ENCODE measurements at regions not wholly inside any gene's neighbourhood (a gene's known extent, or its start where the extent isn't known, plus 50 kb on each side); places are given as distances from the start of the nearest gene placed in this dataset.

DNA sequence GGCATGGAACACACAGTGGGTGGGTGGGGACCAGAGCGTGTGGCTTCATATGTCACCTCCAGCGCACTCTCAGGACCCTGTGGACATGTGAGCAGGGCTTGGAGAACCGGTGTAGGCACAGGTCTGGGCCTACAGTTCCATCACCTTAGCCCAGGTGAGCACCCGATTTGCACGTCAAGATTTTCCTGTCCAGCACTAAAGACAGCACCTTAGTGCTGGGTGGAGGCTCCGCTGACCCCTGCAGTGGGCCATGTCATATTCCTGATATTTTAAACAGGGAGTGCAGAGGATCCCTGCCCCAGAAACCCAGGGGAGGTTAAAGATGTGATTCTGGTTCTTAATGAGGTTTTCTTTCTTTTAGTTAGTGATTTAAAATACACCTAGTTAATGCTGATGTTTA lies 356.0 kb upstream of the IRX4 start:
- intact Hi-C loops (cut with DNase I; ENCODE audit: low total_unique reads) = no loop called here
- TF ChIP-seq, protein P1, sequence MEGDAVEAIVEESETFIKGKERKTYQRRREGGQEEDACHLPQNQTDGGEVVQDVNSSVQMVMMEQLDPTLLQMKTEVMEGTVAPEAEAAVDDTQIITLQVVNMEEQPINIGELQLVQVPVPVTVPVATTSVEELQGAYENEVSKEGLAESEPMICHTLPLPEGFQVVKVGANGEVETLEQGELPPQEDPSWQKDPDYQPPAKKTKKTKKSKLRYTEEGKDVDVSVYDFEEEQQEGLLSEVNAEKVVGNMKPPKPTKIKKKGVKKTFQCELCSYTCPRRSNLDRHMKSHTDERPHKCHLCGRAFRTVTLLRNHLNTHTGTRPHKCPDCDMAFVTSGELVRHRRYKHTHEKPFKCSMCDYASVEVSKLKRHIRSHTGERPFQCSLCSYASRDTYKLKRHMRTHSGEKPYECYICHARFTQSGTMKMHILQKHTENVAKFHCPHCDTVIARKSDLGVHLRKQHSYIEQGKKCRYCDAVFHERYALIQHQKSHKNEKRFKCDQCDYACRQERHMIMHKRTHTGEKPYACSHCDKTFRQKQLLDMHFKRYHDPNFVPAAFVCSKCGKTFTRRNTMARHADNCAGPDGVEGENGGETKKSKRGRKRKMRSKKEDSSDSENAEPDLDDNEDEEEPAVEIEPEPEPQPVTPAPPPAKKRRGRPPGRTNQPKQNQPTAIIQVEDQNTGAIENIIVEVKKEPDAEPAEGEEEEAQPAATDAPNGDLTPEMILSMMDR (IDR thresholded peaks at IDR 0.05) = no peak
- no peak for TF ChIP-seq POLR2A (IDR thresholded peaks at IDR 0.05)
- no peak overlapping the region for H3K4me3 ChIP-seq (ENCODE audit: low read depth, poor library complexity, severe bottlenecking)
- 89 to 90% methylated on average over 6 of the region's 6 CpGs for WGBS, 2 donors
- no peak for DNase-seq (ENCODE audit: low spot score in 2 of 2)

DNA sequence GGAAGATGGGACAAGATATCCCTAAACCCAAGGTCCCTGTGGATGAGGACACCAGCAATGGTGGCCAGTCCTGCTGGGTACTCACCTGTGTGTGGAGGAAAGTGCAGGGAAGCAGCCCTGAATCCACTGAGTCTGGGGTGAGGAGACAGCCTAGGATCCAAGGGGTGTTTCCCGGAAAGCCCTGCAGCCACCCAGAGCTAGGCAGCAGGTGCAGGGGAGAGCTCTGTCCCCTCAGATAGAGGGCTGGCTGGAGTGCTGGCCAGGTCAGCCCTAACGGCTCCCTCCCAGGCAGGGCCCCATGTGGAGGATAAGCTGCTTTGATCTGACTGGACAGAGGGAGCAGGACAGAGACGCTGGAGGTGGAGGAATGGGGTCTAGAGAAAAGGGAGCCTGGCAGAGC lies 344.7 kb upstream of the IRX4 start:
- no peak for TF ChIP-seq POLR2A (IDR thresholded peaks at IDR 0.05)
- TF ChIP-seq, protein P1 (IDR thresholded peaks at IDR 0.05) = no peak
- WGBS, 2 donors = 49 to 71% methylated on average over 3 of the region's 3 CpGs
- no peak overlapping the region for H3K4me3 ChIP-seq (ENCODE audit: low read depth, poor library complexity, severe bottlenecking)
- intact Hi-C loops (cut with DNase I; ENCODE audit: low total_unique reads) = no loop called here
- DNase-seq (ENCODE audit: low spot score in 2 of 2) = no peak

DNA sequence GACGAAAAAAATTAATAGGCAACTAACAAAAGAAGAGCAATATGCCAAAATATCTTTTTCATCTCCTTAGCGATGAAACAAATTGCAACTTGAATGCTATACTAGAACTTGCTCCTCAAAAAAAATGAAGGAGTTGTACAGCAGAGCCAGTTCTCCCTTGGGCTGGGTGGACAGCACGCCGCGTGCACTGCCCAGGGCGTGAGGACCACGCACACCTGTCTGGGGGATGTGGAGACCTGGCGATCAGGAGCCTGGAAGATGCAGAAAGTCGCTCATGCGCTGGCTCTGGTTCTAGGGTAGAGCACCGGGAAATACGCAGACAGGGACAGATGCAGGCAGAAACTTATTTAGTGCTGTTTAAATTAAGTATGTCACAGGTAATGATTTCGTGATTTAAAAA lies 342.0 kb upstream of the IRX4 start:
- TF ChIP-seq POLR2A (IDR thresholded peaks at IDR 0.05) = no peak
- TF ChIP-seq, protein P1 (IDR thresholded peaks at IDR 0.05) = no peak
- DNase-seq (ENCODE audit: low spot score in 2 of 2) = no peak
- WGBS, 2 donors = 92% methylated on average over 13 of the region's 13 CpGs
- H3K4me3 ChIP-seq (ENCODE audit: low read depth, poor library complexity, severe bottlenecking) = no peak overlapping the region
- intact Hi-C loops (cut with DNase I; ENCODE audit: low total_unique reads) = no loop called here

DNA sequence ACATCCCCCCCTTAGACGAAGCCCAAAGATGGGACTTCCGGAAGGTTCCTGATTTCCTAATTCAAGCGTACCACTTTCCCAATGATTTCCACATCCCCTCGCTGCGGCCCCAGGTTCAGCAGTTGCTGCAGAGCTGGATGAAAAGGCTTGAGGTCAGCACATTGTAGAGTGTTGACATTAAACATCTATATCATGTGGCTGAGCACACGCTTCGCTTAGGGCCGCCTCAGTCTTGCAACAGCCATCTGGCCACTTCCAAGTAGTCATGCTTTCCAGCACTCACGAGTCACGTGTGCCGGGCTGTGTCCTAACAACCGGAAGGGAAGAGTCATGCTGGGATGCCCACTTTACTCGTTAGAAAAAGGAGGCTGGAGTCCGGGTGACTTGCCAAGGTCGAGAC lies 340.6 kb upstream of the IRX4 start:
- WGBS, 2 donors = 64 to 69% methylated on average over 15 of the region's 15 CpGs
- intact Hi-C loops (cut with DNase I; ENCODE audit: low total_unique reads) = no loop called here
- TF ChIP-seq POLR2A (IDR thresholded peaks at IDR 0.05) = no peak
- TF ChIP-seq, protein P1 (IDR thresholded peaks at IDR 0.05) = no peak
- DNase-seq (ENCODE audit: low spot score in 2 of 2) = peak in 1 of 2 donors; percentile 10
- H3K4me3 ChIP-seq (ENCODE audit: low read depth, poor library complexity, severe bottlenecking) = no peak overlapping the region

DNA sequence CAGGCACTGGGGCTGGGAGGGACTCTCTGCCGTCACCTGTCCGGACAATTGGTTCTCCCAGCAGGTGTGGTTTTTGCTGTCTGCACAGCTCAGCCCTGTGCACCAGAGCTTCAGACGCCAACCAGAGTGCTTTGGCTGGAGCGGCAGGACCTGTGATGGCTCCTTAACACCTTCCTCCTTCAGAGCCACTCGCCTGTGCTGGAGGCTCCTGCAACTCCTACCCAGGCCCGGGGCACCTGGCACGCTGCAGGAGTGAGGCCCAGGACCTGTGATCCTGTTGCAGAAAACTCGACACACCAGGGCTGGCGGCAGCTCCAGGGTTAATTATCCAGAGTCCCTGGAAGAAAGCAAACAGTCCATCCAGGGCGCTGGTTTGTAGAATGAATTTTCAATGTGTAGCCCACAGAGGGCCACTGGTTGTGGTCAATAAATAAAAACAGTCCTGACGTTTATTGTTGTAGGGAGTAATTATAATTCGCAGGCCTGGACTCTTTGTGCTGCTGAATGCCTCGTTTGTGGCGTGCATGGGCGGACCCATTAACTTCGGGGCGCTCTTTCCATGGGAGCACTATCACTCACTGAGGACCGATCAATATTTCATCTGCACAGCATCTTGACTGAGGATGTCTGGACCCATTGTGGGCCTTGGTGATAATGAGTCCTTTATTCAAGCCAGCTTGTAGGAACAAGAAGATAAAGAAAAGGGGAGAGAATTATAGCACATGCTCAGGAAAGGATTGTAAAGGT lies 339.7 kb upstream of the IRX4 start:
- TF ChIP-seq POLR2A (IDR thresholded peaks at IDR 0.05) = no peak
- TF ChIP-seq, protein P1 (IDR thresholded peaks at IDR 0.05) = no peak
- WGBS, 2 donors = 84 to 86% methylated on average over 16 to 18 of the region's 18 CpGs
- peak in 1 of 2 donors; percentile 7 for DNase-seq (ENCODE audit: low spot score in 2 of 2)

DNA sequence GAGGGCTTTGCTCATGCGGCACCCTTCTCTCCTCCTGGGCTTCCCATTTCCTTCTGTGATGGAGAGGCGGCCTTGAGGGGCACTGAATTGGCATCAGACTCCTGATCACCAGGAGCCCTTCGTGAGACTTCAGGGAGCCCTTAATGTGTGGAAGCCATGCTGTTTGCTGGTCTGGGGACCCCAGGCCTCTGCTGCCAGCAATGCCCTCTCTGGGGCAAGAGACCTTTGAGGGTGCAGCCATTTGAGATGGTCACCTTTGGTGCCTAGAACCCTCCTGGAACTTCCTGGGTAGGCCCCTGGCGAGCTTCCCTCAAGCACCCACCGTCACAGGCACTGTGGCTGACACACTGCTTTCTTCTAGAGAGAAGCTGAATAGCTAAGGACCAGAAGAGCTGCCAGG lies 338.7 kb upstream of the IRX4 start:
- no peak for TF ChIP-seq POLR2A (IDR thresholded peaks at IDR 0.05)
- TF ChIP-seq, protein P1 (IDR thresholded peaks at IDR 0.05) = no peak
- intact Hi-C loops (cut with DNase I; ENCODE audit: low total_unique reads) = no loop called here
- DNase-seq (ENCODE audit: low spot score in 2 of 2) = no peak
- H3K4me3 ChIP-seq (ENCODE audit: low read depth, poor library complexity, severe bottlenecking) = no peak overlapping the region
- 82 to 92% methylated on average over 5 of the region's 5 CpGs for WGBS, 2 donors

More for the DNA sequence above, 339.7 kb upstream of the IRX4 start:
- H3K4me3 ChIP-seq (ENCODE audit: low read depth, poor library complexity, severe bottlenecking) = no peak overlapping the region
- intact Hi-C loops (cut with DNase I; ENCODE audit: low total_unique reads) = no loop called here

All from lower leg skin (tissue), 4 donors.